LNCaP clone FGC (cell line): ENCODE measurements at regions not wholly inside any gene's neighbourhood (a gene's known extent, or its start where the extent isn't known, plus 50 kb on each side); places are given as distances from the start of the nearest gene placed in this dataset.
A peak's percentile ranks its signal among the peaks of the same experiment; 100 is the strongest.
"Not testable (repeated sequence)": the region's sequence is repeated elsewhere in the genome, so short reads cannot be mapped to it uniquely, and the experiment has no call there.

Source experiments
- DNase-seq: peaks from one replicate; pipeline ENCODE4 v3.0.0-alpha.2; 2011; ENCODE audit warnings: low read depth
- H3K4me3 ChIP-seq: 2 replicates; pipeline ENCODE4 v1.5.1; 2011; ENCODE audit warnings: mild to moderate bottlenecking, low read depth, low read length, control low read depth
- TF ChIP-seq, protein P1 (sequence below): IDR thresholded peaks from 2 replicates; pipeline ENCODE4 v1.5.1; 2012; ENCODE audit warnings: mild to moderate bottlenecking; ENCODE audit not compliant: control insufficient read depth, insufficient read depth; ENCODE audit errors: extremely low read depth

DNA sequence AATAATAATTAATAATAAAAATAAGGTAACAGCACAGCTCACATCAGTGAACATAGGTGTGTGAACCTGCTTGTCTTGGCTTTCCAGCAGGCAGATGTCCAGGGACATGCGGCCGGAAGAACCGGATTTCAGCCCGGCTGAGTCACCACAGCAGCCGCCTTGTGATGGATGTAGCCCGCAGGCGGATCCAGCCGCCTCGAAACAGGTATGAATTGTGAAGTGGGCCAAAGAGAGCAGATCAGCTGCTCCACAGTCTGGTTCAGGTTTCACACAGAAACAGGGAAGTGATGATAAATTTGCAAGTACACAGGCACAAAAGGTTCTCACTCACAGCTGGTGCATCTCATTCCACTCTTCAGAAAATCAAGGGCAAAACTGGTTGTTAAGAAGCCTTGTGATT is 55.1 kb downstream of the ID4 start:
- H3K4me3 ChIP-seq = no peak overlapping the region
- peak; percentile 97 for DNase-seq
- TF ChIP-seq, protein P1, sequence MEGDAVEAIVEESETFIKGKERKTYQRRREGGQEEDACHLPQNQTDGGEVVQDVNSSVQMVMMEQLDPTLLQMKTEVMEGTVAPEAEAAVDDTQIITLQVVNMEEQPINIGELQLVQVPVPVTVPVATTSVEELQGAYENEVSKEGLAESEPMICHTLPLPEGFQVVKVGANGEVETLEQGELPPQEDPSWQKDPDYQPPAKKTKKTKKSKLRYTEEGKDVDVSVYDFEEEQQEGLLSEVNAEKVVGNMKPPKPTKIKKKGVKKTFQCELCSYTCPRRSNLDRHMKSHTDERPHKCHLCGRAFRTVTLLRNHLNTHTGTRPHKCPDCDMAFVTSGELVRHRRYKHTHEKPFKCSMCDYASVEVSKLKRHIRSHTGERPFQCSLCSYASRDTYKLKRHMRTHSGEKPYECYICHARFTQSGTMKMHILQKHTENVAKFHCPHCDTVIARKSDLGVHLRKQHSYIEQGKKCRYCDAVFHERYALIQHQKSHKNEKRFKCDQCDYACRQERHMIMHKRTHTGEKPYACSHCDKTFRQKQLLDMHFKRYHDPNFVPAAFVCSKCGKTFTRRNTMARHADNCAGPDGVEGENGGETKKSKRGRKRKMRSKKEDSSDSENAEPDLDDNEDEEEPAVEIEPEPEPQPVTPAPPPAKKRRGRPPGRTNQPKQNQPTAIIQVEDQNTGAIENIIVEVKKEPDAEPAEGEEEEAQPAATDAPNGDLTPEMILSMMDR = no peak

DNA sequence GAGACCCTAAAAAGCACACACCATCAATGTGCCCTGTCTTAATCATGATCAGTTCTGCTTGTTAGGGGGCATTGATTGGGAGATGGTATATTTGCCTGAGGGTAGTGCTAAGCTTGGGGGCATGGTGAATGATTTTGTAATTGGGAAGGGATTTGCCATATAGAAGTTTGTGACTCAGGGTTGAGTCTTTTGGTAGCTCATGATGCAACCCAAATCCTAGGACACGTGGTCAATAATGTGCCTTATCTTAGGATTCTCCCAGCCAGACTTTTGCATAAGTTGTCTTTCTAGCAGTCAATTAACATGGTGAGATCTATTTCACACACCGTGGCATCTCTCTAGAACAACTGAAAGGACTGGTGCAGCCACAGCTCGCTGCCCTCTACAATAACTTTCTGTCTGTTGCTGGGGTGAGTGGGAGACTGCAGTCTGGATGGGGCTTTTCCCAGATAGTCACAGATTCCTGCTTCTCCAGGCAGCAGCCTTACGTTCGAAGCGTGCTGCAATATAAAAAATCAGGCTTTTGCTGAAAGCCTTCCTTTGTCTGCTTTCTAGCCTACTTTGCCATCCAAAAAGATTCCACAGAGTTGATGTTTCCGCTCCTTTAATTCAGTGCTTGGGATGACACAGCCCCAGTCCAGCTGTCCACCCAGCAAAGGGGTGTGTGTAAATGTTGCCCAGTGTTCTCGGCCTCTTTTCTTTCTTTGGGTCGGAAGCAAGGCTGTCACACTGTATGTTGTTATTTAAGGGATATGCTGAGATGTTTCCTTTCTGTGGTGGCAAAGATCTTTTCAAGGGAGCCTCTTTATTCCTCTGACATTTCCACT is 58.9 kb downstream of the ID4 start:
- H3K4me3 ChIP-seq = no peak overlapping the region
- no peak for DNase-seq
- TF ChIP-seq, protein P1 = no peak

GRCh38 chr6:19896693-19897010 is 59.5 kb downstream of the ID4 start:
- H3K4me3 ChIP-seq = no peak overlapping the region
- TF ChIP-seq, protein P1 = no peak
- DNase-seq = no peak

- H3K4me3 ChIP-seq = no peak overlapping the region
- TF ChIP-seq, protein P1 = no peak
- DNase-seq = no peak
These were observed 61.1 kb downstream of the ID4 start for GRCh38 chr6:19898141-19898740.

DNA sequence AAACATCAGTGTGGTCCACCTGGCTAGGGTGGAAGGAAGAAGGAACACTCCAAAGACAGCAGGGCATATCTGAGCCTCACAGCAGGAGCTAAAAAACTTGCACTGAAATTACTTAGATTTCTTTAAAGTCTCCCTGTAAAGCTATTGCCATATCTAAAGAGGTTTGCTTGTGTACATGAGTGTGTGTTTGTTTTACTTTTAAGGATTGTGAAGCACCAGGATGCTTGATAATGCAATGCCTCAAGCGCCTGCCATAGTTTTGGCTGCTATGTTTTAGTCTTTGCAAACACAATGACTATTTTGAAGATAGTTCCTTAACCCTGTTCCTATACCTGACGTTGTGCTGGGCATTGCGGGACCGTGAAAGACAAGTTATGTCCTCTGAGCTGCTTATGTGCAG is 65.0 kb downstream of the ID4 start:
- H3K4me3 ChIP-seq = no peak overlapping the region
- DNase-seq = no peak
- TF ChIP-seq, protein P1 = no peak

- not testable (repeated sequence) for DNase-seq
- TF ChIP-seq, protein P1 = 0 out of 2 replicates have a peak, but pooled peaks have one; percentile 19
These were observed 67.2 kb downstream of the ID4 start for GRCh38 chr6:19904408-19904807.

More at GRCh38 chr6:19904408-19904807, 67.2 kb downstream of the ID4 start:
- not testable (repeated sequence) for H3K4me3 ChIP-seq
